ENCODE measurements at regions not wholly inside any gene's neighbourhood (a gene's known extent, or its start where the extent isn't known, plus 50 kb on each side); places are given as distances from the start of the nearest gene placed in this dataset.

GRCh38 chr4:138935135-138935807 lies 80.3 kb upstream of the NOCT start:
- in situ Hi-C loops (cut with HindIII; ENCODE audit: low sequenced_read_pairs), result no loop called here

GRCh38 chr4:138927072-138927471 lies 88.5 kb upstream of the NOCT start:
- in situ Hi-C loops (cut with HindIII; ENCODE audit: low sequenced_read_pairs), result no loop called here

GRCh38 chr4:138925495-138925894 lies 90.1 kb upstream of the NOCT start:
- in situ Hi-C loops (cut with HindIII; ENCODE audit: low sequenced_read_pairs), result no loop called here

- in situ Hi-C loops (cut with HindIII; ENCODE audit: low sequenced_read_pairs), result no loop called here
Measured at GRCh38 chr4:138919094-138919936, 96.3 kb upstream of the NOCT start.

GRCh38 chr4:138918169-138918869 lies 97.3 kb upstream of the NOCT start:
- in situ Hi-C loops (cut with HindIII; ENCODE audit: low sequenced_read_pairs), result no loop called here

- in situ Hi-C loops (cut with HindIII; ENCODE audit: low sequenced_read_pairs), result no loop called here
Measured at GRCh38 chr4:138916763-138917162, 98.8 kb upstream of the NOCT start.

GRCh38 chr4:138915756-138916155 lies 99.8 kb upstream of the NOCT start:
- in situ Hi-C loops (cut with HindIII; ENCODE audit: low sequenced_read_pairs), result no loop called here

GRCh38 chr4:138912704-138913340 lies 102.8 kb upstream of the NOCT start:
- in situ Hi-C loops (cut with HindIII; ENCODE audit: low sequenced_read_pairs), result no loop called here

- in situ Hi-C loops (cut with HindIII; ENCODE audit: low sequenced_read_pairs), result no loop called here
Measured at GRCh38 chr4:138911909-138912703, 103.5 kb upstream of the NOCT start.

GRCh38 chr4:138910914-138911336 lies 104.7 kb upstream of the NOCT start:
- in situ Hi-C loops (cut with HindIII; ENCODE audit: low sequenced_read_pairs), result no loop called here

GRCh38 chr4:138910195-138910913 lies 105.2 kb upstream of the NOCT start:
- in situ Hi-C loops (cut with HindIII; ENCODE audit: low sequenced_read_pairs), result no loop called here

- in situ Hi-C loops (cut with HindIII; ENCODE audit: low sequenced_read_pairs), result no loop called here
Measured at GRCh38 chr4:138909587-138909986, 106.0 kb upstream of the NOCT start.

- in situ Hi-C loops (cut with HindIII; ENCODE audit: low sequenced_read_pairs), result no loop called here
Measured at GRCh38 chr4:138908134-138908533, 107.4 kb upstream of the NOCT start.

- in situ Hi-C loops (cut with HindIII; ENCODE audit: low sequenced_read_pairs), result no loop called here
Measured at GRCh38 chr4:138907174-138907573, 108.4 kb upstream of the NOCT start.

GRCh38 chr4:138904793-138905192 lies 110.8 kb upstream of the NOCT start:
- in situ Hi-C loops (cut with HindIII; ENCODE audit: low sequenced_read_pairs), result no loop called here

GRCh38 chr4:138903185-138903584 lies 112.4 kb upstream of the NOCT start:
- in situ Hi-C loops (cut with HindIII; ENCODE audit: low sequenced_read_pairs), result no loop called here

GRCh38 chr4:138902705-138903104 lies 112.9 kb upstream of the NOCT start:
- in situ Hi-C loops (cut with HindIII; ENCODE audit: low sequenced_read_pairs), result no loop called here

GRCh38 chr4:138901177-138901576 lies 114.4 kb upstream of the NOCT start:
- in situ Hi-C loops (cut with HindIII; ENCODE audit: low sequenced_read_pairs), result no loop called here

- in situ Hi-C loops (cut with HindIII; ENCODE audit: low sequenced_read_pairs), result no loop called here
Measured at GRCh38 chr4:138899999-138900398, 115.6 kb upstream of the NOCT start.

- in situ Hi-C loops (cut with HindIII; ENCODE audit: low sequenced_read_pairs), result no loop called here
Measured at GRCh38 chr4:138898282-138898681, 117.3 kb upstream of the NOCT start.

Measured in DLD1 (cell line).